ENCODE measurements at regions not wholly inside any gene's neighbourhood (a gene's known extent, or its start where the extent isn't known, plus 50 kb on each side); places are given as distances from the start of the nearest gene placed in this dataset.
A peak's percentile ranks its signal among the peaks of the same experiment; 100 is the strongest.

DNA sequence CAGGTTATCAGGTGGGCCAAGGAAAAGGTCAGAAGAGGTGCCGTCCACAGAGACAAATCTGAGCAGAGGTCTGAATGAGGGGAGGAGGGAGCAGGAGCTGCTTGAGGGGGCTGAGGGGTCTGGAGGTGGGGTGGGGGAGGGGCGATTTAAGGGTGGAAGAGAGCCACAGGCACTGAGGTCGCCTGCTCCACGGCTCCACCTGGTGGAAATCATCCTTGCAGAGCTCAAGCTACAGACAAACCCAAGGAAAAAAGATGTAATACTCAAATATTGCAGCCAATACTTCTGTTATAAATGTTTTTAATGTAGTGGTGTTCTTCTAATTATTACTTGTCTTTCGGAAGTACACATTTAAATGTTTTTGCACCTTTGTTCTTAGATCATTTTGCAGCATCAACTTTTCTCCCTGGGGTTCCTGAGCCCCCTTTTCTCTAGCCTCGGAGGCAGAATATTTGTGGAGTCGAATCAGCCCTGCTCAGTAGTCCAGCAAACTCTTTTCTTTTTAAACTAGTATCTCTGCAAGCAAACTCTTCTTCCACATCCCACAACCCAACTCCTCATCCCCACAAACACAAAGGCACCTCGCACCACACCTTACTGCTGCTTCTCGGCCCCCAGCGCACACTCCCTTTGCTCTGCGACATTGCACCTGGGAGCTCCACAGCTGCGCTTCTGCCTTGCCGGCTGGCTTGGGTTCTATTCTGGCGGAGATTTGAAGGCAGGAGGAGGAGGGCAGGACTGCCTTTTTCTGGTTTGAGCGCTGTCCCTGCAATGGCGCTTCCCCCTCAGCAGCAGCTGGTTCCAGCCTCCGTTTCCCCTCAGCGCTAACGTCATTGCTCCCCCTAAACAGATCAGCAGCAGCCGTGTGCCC, 51.0 kb upstream of the TFAP2A start:
- no peaks in the 10 kb centered on the region for H3K27me3 ChIP-seq (ENCODE audit: control insufficient read depth, insufficient read depth, low read length)
- H3K9me3 ChIP-seq (ENCODE audit: control insufficient read depth, insufficient read depth, low read length), result no peaks in the 10 kb centered on the region
- peak; percentile 79 for DNase-seq (ENCODE audit: low read depth, low spot score)
- H3K27ac ChIP-seq (ENCODE audit: low read length), result no peak overlapping the region
- no peaks in the 10 kb centered on the region for H3K36me3 ChIP-seq (ENCODE audit: control insufficient read depth, insufficient read depth, low read length)
- H3K4me3 ChIP-seq (ENCODE audit: low read length), result no peak overlapping the region
- peaks cover 6% of the 10 kb centered on the region for H3K4me1 ChIP-seq (ENCODE audit: control insufficient read depth, insufficient read depth, low read length)
- WGBS (ENCODE audit: insufficient coverage, insufficient read length), result 100% methylated on average over 3 of the region's 20 CpGs

Data from iPS DF 6.9 (cell line).